Esophagus squamous epithelium (tissue), 4 donors: ENCODE measurements at regions not wholly inside any gene's neighbourhood (a gene's known extent, or its start where the extent isn't known, plus 50 kb on each side); places are given as distances from the start of the nearest gene placed in this dataset.

ENCODE experiments used
- POLR2A ChIP-seq, 4 donors: fragments of 450-650 bp; IDR thresholded peaks; one replicate each; pipeline ENCODE4 v1.6.1; 2017; ENCODE audit warnings: antibody characterized with exemption in 4 of 4, mild to moderate bottlenecking in 4 of 4, moderate library complexity in 3 of 4
- TF ChIP-seq, protein P1 (sequence below), 6 experiments: fragments of 450-650 bp in 4 of 6; fragments of 200-600 bp in 2 of 6; sonication (generic) in 2 of 6; IDR thresholded peaks; one replicate each; pipeline ENCODE4 v1.5.1; 2016 to 2019; ENCODE audit warnings: antibody characterized with exemption in 6 of 6, mild to moderate bottlenecking in 4 of 6, moderate library complexity in 4 of 6

GRCh38 chr10:113484487-113484886 is 68.4 kb upstream of the HABP2 start:
- TF ChIP-seq, protein P1, sequence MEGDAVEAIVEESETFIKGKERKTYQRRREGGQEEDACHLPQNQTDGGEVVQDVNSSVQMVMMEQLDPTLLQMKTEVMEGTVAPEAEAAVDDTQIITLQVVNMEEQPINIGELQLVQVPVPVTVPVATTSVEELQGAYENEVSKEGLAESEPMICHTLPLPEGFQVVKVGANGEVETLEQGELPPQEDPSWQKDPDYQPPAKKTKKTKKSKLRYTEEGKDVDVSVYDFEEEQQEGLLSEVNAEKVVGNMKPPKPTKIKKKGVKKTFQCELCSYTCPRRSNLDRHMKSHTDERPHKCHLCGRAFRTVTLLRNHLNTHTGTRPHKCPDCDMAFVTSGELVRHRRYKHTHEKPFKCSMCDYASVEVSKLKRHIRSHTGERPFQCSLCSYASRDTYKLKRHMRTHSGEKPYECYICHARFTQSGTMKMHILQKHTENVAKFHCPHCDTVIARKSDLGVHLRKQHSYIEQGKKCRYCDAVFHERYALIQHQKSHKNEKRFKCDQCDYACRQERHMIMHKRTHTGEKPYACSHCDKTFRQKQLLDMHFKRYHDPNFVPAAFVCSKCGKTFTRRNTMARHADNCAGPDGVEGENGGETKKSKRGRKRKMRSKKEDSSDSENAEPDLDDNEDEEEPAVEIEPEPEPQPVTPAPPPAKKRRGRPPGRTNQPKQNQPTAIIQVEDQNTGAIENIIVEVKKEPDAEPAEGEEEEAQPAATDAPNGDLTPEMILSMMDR (IDR thresholded peaks at IDR 0.05): no peak
- no peak for TF ChIP-seq POLR2A (IDR thresholded peaks at IDR 0.05)
